Neuron (in vitro differentiated cells): ENCODE measurements at regions not wholly inside any gene's neighbourhood (a gene's known extent, or its start where the extent isn't known, plus 50 kb on each side); places are given as distances from the start of the nearest gene placed in this dataset.

ENCODE experiments used
- H2AFZ ChIP-seq: one replicate; pipeline ENCODE4 v1.6.1; 2013; ENCODE audit warnings: low read depth, mild to moderate bottlenecking, inconsistent platforms, low read length, moderate library complexity
- H3K27me3 ChIP-seq: one replicate; pipeline ENCODE4 v1.6.1; 2013; ENCODE audit warnings: low read length; ENCODE audit not compliant: insufficient read depth
- H3K36me3 ChIP-seq: one replicate; pipeline ENCODE4 v1.6.1; 2013; ENCODE audit warnings: low read length; ENCODE audit not compliant: insufficient read depth
- H3K4me1 ChIP-seq: one replicate; pipeline ENCODE4 v1.6.1; 2013; ENCODE audit warnings: low read length; ENCODE audit not compliant: insufficient read depth
- H3K4me3 ChIP-seq: 2 replicates; pipeline ENCODE4 v1.5.1; 2013; ENCODE audit warnings: mild to moderate bottlenecking, low read length, moderate library complexity
- H3K9me3 ChIP-seq: one replicate; pipeline ENCODE4 v1.6.1; 2013; ENCODE audit warnings: low read length

- Histone ChIP-seq H3K4me1 (no peaks in the 10 kb centered on the region), H3K4me3 (no peak overlapping the region), H3K9me3 (no peaks in the 10 kb centered on the region), H3K27me3 (no peaks in the 10 kb centered on the region), H3K36me3 (no peaks in the 10 kb centered on the region), H2AFZ (no peak overlapping the region)
These were observed 149.4 kb upstream of the PLEKHG7 start for GRCh38 chr12:92553389-92553788.

DNA sequence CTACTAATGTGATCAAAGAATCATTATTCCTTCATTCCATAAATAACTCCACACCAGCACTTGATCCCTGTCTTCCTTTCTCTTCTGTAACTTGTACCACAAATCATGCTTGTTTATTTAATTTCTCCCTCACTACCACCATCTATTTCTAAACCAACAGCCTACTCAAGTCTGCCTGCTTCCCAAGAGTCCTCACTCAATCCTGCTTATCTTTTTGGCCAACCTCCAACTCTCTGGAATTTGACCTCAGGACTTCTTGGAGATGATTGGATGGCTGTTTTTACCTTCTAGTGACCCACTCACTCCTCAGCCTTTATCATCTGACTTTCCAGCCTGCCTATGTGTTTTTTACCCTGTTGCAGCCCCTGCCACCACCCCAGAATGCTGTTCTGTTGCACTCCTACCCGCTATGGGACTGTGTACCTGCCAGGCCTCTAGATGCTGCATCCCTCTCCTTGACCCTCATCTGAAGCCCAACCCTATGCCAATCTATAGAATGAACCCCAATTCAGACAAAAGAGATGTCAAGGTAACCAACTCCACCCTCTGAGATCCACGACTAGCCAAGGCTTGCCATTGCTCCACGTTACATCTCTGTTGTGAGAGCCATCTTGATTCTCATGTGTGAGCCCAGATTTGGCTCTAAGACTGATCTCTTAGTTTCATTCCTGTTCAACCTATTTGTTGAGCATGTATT, 150.2 kb upstream of the PLEKHG7 start:
- H3K36me3 ChIP-seq = no peaks in the 10 kb centered on the region
- H3K9me3 ChIP-seq = no peaks in the 10 kb centered on the region
- H3K4me1 ChIP-seq = no peaks in the 10 kb centered on the region
- H3K4me3 ChIP-seq = no peak overlapping the region
- no peak overlapping the region for H2AFZ ChIP-seq
- H3K27me3 ChIP-seq = no peaks in the 10 kb centered on the region

GRCh38 chr12:92551853-92552397, 150.9 kb upstream of the PLEKHG7 start:
- Histone ChIP-seq H3K4me1 (no peaks in the 10 kb centered on the region), H2AFZ (no peak overlapping the region), H3K9me3 (no peaks in the 10 kb centered on the region), H3K4me3 (no peak overlapping the region), H3K27me3 (no peaks in the 10 kb centered on the region), H3K36me3 (no peaks in the 10 kb centered on the region)

GRCh38 chr12:92551210-92551609, 151.6 kb upstream of the PLEKHG7 start:
- Histone ChIP-seq H2AFZ (no peak overlapping the region), H3K27me3 (no peaks in the 10 kb centered on the region), H3K9me3 (no peaks in the 10 kb centered on the region), H3K36me3 (no peaks in the 10 kb centered on the region), H3K4me3 (no peak overlapping the region), H3K4me1 (no peaks in the 10 kb centered on the region)

DNA sequence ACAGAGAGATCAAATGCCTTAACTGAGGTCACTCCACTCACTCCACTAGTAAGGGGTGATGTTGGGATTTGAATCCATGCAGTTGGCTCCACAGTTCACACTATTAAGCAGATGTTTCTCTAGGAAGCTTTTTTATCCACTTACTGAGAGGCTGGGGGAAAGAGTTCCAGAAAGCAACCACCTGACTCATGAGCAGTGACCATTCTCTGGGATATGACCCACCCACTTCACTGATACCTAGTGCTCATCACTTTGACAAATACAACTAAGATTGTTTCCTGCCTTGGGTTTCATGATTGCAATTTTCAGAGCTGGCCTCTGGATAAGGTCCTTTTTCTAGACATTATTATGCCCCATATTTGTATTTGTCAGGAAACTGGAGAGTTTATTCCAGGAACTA, 152.1 kb upstream of the PLEKHG7 start:
- H3K4me3 ChIP-seq = no peak overlapping the region

DNA sequence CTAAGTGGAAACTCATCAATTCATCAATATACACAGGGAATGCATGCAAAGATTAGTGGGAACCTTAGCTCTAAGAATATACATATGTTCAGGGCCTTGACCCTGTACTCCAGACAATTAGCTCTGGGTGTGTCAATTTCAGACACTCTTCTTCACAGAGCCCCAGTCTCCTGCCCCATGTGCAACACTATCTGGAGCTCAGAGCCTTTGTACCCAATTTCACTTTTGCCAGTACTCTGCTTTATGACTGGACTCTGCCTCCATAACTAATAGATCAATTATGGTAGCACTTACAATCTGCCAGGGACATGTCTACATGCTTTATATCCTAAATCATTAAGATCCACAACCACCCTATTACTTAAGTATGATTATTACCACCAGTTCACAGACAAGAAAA, 152.5 kb upstream of the PLEKHG7 start:
- Histone ChIP-seq H2AFZ (no peak overlapping the region), H3K4me1 (no peaks in the 10 kb centered on the region), H3K27me3 (no peaks in the 10 kb centered on the region), H3K9me3 (no peaks in the 10 kb centered on the region), H3K36me3 (no peaks in the 10 kb centered on the region), H3K4me3 (no peak overlapping the region)

More for the DNA sequence above, 152.1 kb upstream of the PLEKHG7 start:
- Histone ChIP-seq H2AFZ (no peak overlapping the region), H3K36me3 (no peaks in the 10 kb centered on the region), H3K9me3 (no peaks in the 10 kb centered on the region), H3K4me1 (no peaks in the 10 kb centered on the region), H3K27me3 (no peaks in the 10 kb centered on the region)

DNA sequence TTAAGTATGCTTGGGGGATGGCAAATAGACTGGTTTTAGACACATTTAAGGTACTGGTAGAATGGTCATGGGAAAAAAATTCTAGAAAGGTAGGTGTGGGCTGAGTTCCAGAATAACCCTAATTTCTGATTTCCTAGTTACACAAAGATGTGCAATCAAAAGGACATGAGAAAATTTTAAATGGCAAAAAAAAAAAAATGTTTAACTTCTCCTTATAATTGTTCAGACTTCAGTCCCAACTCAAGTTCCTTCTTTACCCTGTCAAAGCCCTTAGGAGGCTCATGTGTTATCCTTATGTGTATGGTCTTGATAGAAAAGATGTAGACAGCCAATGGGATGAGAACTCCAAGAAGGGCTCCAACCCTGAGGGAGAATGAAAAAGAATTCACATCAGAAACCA, 153.3 kb upstream of the PLEKHG7 start:
- H3K4me1 ChIP-seq = no peaks in the 10 kb centered on the region
- H3K4me3 ChIP-seq = no peak overlapping the region
- no peaks in the 10 kb centered on the region for H3K27me3 ChIP-seq
- H3K9me3 ChIP-seq = no peaks in the 10 kb centered on the region
- H3K36me3 ChIP-seq = no peaks in the 10 kb centered on the region
- no peak overlapping the region for H2AFZ ChIP-seq

GRCh38 chr12:92547906-92548305, 154.9 kb upstream of the PLEKHG7 start:
- H3K4me3 ChIP-seq = no peak overlapping the region
- no peaks in the 10 kb centered on the region for H3K27me3 ChIP-seq
- no peak overlapping the region for H2AFZ ChIP-seq
- no peaks in the 10 kb centered on the region for H3K36me3 ChIP-seq
- no peaks in the 10 kb centered on the region for H3K4me1 ChIP-seq
- H3K9me3 ChIP-seq = no peaks in the 10 kb centered on the region

DNA sequence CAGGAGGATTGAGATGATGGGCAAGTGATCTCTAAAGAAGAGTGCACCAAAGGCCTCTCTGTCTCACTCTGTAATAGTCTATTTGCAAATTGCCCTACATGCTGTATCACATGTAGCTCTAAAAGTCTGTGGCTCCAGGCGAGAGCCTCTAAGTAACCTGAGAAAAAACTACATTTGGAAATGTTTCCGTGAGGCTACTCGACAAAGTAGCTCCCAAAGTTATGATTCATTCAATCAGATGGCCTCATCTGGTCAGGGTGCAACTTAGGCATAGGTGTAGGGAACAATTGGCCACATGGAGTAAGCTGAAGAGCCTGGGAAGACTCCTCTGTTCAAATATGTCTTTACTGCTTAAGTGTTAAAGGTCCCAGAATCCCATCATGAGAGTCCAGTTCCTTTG, 155.4 kb upstream of the PLEKHG7 start:
- H3K4me1 ChIP-seq = no peaks in the 10 kb centered on the region
- H3K9me3 ChIP-seq = no peaks in the 10 kb centered on the region
- no peaks in the 10 kb centered on the region for H3K27me3 ChIP-seq
- no peaks in the 10 kb centered on the region for H3K36me3 ChIP-seq
- no peak overlapping the region for H3K4me3 ChIP-seq
- no peak overlapping the region for H2AFZ ChIP-seq

DNA sequence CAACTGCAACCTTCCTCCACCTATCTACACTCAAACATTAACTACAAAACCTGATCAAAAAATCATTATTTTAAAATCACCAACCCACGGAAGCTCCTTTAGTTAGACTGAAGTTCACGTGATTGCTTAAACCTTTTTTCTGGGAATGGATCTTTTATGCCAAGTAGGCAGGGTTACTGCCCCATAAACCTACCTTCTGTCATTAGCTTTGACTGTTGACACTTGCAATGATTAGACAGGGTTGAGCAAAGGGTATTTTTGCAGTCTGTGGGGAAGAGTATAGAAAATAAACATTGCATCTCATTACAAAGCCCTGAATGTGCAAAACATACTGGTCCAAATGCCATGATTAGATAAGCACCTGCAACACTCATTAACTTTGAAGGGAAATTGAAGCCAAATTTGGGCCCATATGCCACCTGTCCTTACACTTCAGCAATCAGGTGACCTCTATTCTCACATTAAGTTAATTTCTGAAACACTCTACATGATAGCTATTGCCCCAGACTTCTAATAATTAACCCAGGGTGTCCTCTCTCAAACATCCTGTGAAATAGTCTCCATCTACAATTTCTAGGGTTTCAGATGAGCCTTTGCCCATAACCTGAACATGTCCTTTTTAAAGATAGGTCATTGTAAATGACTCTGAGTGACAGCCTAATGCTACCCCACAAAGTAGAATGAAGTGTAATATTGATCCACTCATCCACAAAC, 156.0 kb upstream of the PLEKHG7 start:
- no peak overlapping the region for H2AFZ ChIP-seq
- no peaks in the 10 kb centered on the region for H3K27me3 ChIP-seq
- H3K9me3 ChIP-seq = no peaks in the 10 kb centered on the region
- no peaks in the 10 kb centered on the region for H3K4me1 ChIP-seq
- no peaks in the 10 kb centered on the region for H3K36me3 ChIP-seq
- no peak overlapping the region for H3K4me3 ChIP-seq

- Histone ChIP-seq H3K36me3 (no peaks in the 10 kb centered on the region), H3K27me3 (no peaks in the 10 kb centered on the region), H3K4me3 (no peak overlapping the region), H3K4me1 (no peaks in the 10 kb centered on the region), H3K9me3 (no peaks in the 10 kb centered on the region), H2AFZ (no peak overlapping the region)
These were observed 156.5 kb upstream of the PLEKHG7 start for GRCh38 chr12:92546259-92546634.

DNA sequence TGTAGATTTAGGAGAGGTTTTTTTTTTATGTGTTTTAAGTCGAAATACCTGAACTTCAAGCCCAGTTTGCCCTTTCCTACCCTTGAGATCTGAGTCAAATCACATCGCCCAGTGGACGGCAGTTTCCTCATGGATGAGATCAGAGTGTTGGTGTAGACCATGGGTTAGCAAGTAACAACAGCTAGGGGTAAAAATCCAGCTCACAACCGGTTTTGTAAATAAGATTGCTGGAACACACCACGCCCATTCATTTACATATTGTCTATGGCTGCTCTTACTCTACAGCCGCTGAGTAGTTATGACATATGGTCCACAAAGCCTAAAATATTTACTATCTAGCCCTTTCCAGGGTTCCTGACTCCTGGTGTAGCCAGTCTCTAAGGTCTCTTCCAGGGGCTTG, 158.5 kb upstream of the PLEKHG7 start:
- peaks cover 17% of the 10 kb centered on the region for H3K4me1 ChIP-seq
- H3K4me3 ChIP-seq = no peak overlapping the region

GRCh38 chr12:92543840-92544239, 158.9 kb upstream of the PLEKHG7 start:
- no peaks in the 10 kb centered on the region for H3K36me3 ChIP-seq
- H3K27me3 ChIP-seq = no peaks in the 10 kb centered on the region
- H3K4me3 ChIP-seq = no peak overlapping the region
- peaks cover 17% of the 10 kb centered on the region for H3K4me1 ChIP-seq
- H3K9me3 ChIP-seq = no peaks in the 10 kb centered on the region
- no peak overlapping the region for H2AFZ ChIP-seq

More for the DNA sequence above, 158.5 kb upstream of the PLEKHG7 start:
- Histone ChIP-seq H2AFZ (no peak overlapping the region), H3K27me3 (no peaks in the 10 kb centered on the region), H3K36me3 (no peaks in the 10 kb centered on the region), H3K9me3 (no peaks in the 10 kb centered on the region)
